SK-N-MC (cell line): ENCODE measurements at regions not wholly inside any gene's neighbourhood (a gene's known extent, or its start where the extent isn't known, plus 50 kb on each side); places are given as distances from the start of the nearest gene placed in this dataset.

Source experiments
- EZH2 ChIP-seq: fragments of 200-600 bp; sonication (generic); IDR thresholded peaks from one replicate; pipeline ENCODE4 v1.6.1; 2017; ENCODE audit warnings: antibody characterized with exemption
- FOXP2 ChIP-seq: optimal IDR thresholded peaks from 2 replicates; pipeline ENCODE3; 2011; ENCODE audit warnings: mild to moderate bottlenecking, moderate library complexity; ENCODE audit not compliant: insufficient read depth; ENCODE audit errors: extremely low read length, control extremely low read depth
- POLR2AphosphoS5 ChIP-seq: IDR thresholded peaks from 2 replicates; pipeline ENCODE4 v1.6.1; 2012; ENCODE audit warnings: mild to moderate bottlenecking, low read depth, low read length, borderline replicate concordance

DNA sequence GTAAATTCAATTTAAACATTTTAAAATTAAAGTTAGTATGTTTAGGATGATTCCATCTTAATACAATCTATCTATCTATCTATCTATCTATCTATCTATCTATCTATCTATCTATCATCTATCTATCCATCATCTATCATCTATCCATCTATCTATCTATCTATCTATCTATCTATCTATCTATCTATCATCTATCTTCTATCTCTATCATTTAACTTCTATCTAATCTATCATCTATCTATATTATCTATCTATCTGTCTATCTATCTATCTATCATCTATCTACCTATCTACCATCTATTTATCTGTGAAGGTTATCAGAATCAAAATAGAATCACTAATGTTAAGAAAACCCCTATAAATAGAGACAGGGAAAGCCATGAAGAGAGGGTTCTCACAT, 78.3 kb downstream of the RAMP3 start:
- TF ChIP-seq POLR2AphosphoS5 (no peak), EZH2 (no peak), FOXP2 (no peak)
